ENCODE measurements at regions not wholly inside any gene's neighbourhood (a gene's known extent, or its start where the extent isn't known, plus 50 kb on each side); places are given as distances from the start of the nearest gene placed in this dataset.

GRCh38 chr1:55519937-55520683 lies 304.9 kb upstream of the USP24 start:
- TF ChIP-seq EZH2phosphoT487 (IDR thresholded peaks at IDR 0.05; ENCODE audit: borderline replicate concordance, low read length), result no peak
- no peak for TF ChIP-seq CTCF (conservative IDR thresholded peaks at IDR 0.05; ENCODE audit: low read depth, low read length)
- no peak for TF ChIP-seq EZH2 (IDR thresholded peaks at IDR 0.05; ENCODE audit: low read length, unreplicated experiment)
